K562 (cell line): ENCODE measurements at regions not wholly inside any gene's neighbourhood (a gene's known extent, or its start where the extent isn't known, plus 50 kb on each side); places are given as distances from the start of the nearest gene placed in this dataset.

Experiments used
- ATAC-seq: fragments of 200-7000 bp; cut with Tn5 transposase; 3 replicates; pipeline ENCODE4 v1.9.1; 2020; ENCODE audit warnings: moderate library complexity
- BruUV-seq: library from RNA; stranded (reverse); fragments of 400-500 nt; replicated peaks from 2 replicates; lab custom pipeline; 2021; lab: Mats Ljungman, UMichigan
- CTCF ChIA-PET: fragments of 300-600 bp; formaldehyde crosslinking; extraction: SDS; loops from one replicate; lab custom pipeline; 2021; ENCODE audit warnings: low intra/inter-chr PET ratio; lab: Yijun Ruan, JAX
- POLR2A ChIA-PET: fragments of 300-600, 350-650 bp; sonication (Branson Sonifier 250); formaldehyde crosslinking; extraction: SDS; loops from one replicate; lab custom pipeline; 2021; ENCODE audit warnings: antibody characterized with exemption, inconsistent platforms; lab: Yijun Ruan, JAX
- DNase-seq, 4 experiments: peaks; one replicate each; pipeline versions ENCODE4 v3.0.0 to v3.0.0-alpha.2; 2011 to 2018; ENCODE audit warnings: low spot score in 3 of 4, mixed read lengths in 3 of 4; ENCODE audit errors: extremely low read depth in 1 of 4
- FAIRE-seq: peaks from 2 replicates; lab custom pipeline; 2011; peaks lifted over from hg19 to GRCh38; lab: Jason Lieb, UNC
- H2AFZ ChIP-seq: 2 replicates; pipeline ENCODE4 v1.6.0; 2011; ENCODE audit warnings: low read depth, low read length, control low read depth, inconsistent platforms
- H3K27ac ChIP-seq: fragments of 200-600 bp; 3 replicates; pipeline ENCODE4 v1.8.0; 2011; ENCODE audit warnings: low read depth, mild to moderate bottlenecking, control low read depth, inconsistent platforms, low read length, moderate library complexity, mixed read lengths; ENCODE audit errors: extremely low read depth
- H3K27me3 ChIP-seq, 2 experiments: fragments of 300-600 bp in 1 of 2; 2 replicates in 1 of 2; 3 replicates in 1 of 2; pipeline versions ENCODE4 v1.6.0 to v1.8.0; 2011; ENCODE audit warnings: inconsistent platforms in 2 of 2, low read length in 2 of 2, mild to moderate bottlenecking in 1 of 2, mixed read lengths in 1 of 2, moderate library complexity in 1 of 2; ENCODE audit not compliant: control insufficient read depth in 2 of 2, insufficient read depth in 2 of 2
- H3K36me3 ChIP-seq: fragments of 300-600 bp; 3 replicates; pipeline ENCODE4 v1.8.0; 2011; ENCODE audit warnings: mild to moderate bottlenecking, low read length, inconsistent platforms; ENCODE audit not compliant: control insufficient read depth, insufficient read depth
- H3K4me1 ChIP-seq, 2 experiments: fragments of 200-600 bp in 1 of 2; replicated peaks in 1 of 2; 2 replicates in 1 of 2; 3 replicates in 1 of 2; pipeline versions ENCODE4 v1.5.1 to v1.8.0; 2011; ENCODE audit warnings: inconsistent platforms in 2 of 2, low read length in 2 of 2, mild to moderate bottlenecking in 1 of 2, mixed read lengths in 1 of 2, moderate library complexity in 1 of 2; ENCODE audit not compliant: control insufficient read depth in 2 of 2, insufficient read depth in 2 of 2
- H3K4me2 ChIP-seq: 2 replicates; pipeline ENCODE4 v1.6.1; 2011; ENCODE audit warnings: low read length, control low read depth, inconsistent platforms, mixed read lengths; ENCODE audit not compliant: insufficient read depth
- H3K4me3 ChIP-seq: fragments of 200-600 bp; sonication (generic), shearing (Covaris generic); 2 replicates; pipeline ENCODE4 v1.5.1; 2016; ENCODE audit warnings: control low read depth, inconsistent platforms
- H3K79me2 ChIP-seq: fragments of 200-600 bp; 3 replicates; pipeline ENCODE4 v1.8.0; 2011; ENCODE audit warnings: low read length, inconsistent platforms; ENCODE audit not compliant: control insufficient read depth, insufficient read depth
- H3K9ac ChIP-seq, 2 experiments: 2 replicates each; pipeline versions ENCODE4 v1.6.0 to v1.6.1; 2011; ENCODE audit warnings: low read depth in 2 of 2, low read length in 2 of 2, control low read depth in 1 of 2, inconsistent platforms in 1 of 2, mild to moderate bottlenecking in 1 of 2, mixed read lengths in 1 of 2; ENCODE audit not compliant: insufficient read depth in 1 of 2
- H3K9me1 ChIP-seq: one replicate; pipeline ENCODE4 v1.6.0; 2011; ENCODE audit warnings: inconsistent platforms, mild to moderate bottlenecking, low read length, moderate library complexity; ENCODE audit not compliant: control insufficient read depth, insufficient read depth
- H3K9me3 ChIP-seq: replicated peaks from 2 replicates; pipeline ENCODE4 v1.5.1; 2011; ENCODE audit warnings: low read depth, low read length, inconsistent platforms; ENCODE audit not compliant: control insufficient read depth, insufficient read depth
- H4K20me1 ChIP-seq: replicated peaks from 2 replicates; pipeline ENCODE4 v1.6.1; 2011; ENCODE audit warnings: low read length, inconsistent platforms, mixed read lengths; ENCODE audit not compliant: control insufficient read depth, insufficient read depth
- ARID1B ChIP-seq: fragments of 450-650 bp; IDR thresholded peaks from 2 replicates; pipeline ENCODE4 v1.6.1; 2016; ENCODE audit warnings: antibody characterized with exemption, mild to moderate bottlenecking, inconsistent platforms
- BCL6 ChIP-seq: fragments of 250-450 bp; sonication (Bioruptor Pico); IDR thresholded peaks from 2 replicates; pipeline ENCODE4 v1.4.0; 2020
- CBX3 ChIP-seq, 2 experiments: IDR thresholded peaks; 1 replicate in 1 of 2; 2 replicates in 1 of 2; pipeline ENCODE4 v1.6.1; 2012; ENCODE audit warnings: inconsistent platforms in 2 of 2, low read length in 2 of 2, borderline replicate concordance in 1 of 2, control low read depth in 1 of 2
- KAT2B ChIP-seq: IDR thresholded peaks from one replicate; pipeline ENCODE4 v1.6.1; 2012; ENCODE audit warnings: low read depth, mild to moderate bottlenecking, control low read depth, inconsistent platforms, low read length, moderate library complexity
- L3MBTL2 ChIP-seq: fragments of 450-650 bp; IDR thresholded peaks from 2 replicates; pipeline ENCODE4 v1.6.1; 2016; ENCODE audit warnings: mild to moderate bottlenecking, moderate library complexity
- MECOM ChIP-seq: fragments of 250-450 bp; sonication (Bioruptor Pico); IDR thresholded peaks from 2 replicates; pipeline ENCODE4 v1.8.0; 2022; ENCODE audit warnings: inconsistent platforms
- MTA1 ChIP-seq: fragments of 450-650 bp; IDR thresholded peaks from 2 replicates; pipeline ENCODE4 v1.6.1; 2017; ENCODE audit warnings: borderline replicate concordance
- NFE2L1 ChIP-seq: fragments of 450-650 bp; IDR thresholded peaks from 2 replicates; pipeline ENCODE4 v1.6.1; 2016; ENCODE audit warnings: missing genetic modification characterization, low read depth, mild to moderate bottlenecking, missing compliant biosample characterization, moderate library complexity, borderline replicate concordance
- TRIM28 ChIP-seq: fragments of 450-650 bp; IDR thresholded peaks from 2 replicates; pipeline ENCODE4 v1.6.1; 2017
- ZNF707 ChIP-seq: fragments of 250-450 bp; sonication (Bioruptor Pico); conservative IDR thresholded peaks from 2 replicates; pipeline ENCODE4 v1.8.0; 2022; ENCODE audit warnings: inconsistent platforms, mild to moderate bottlenecking, moderate library complexity
- ZNF75A ChIP-seq: fragments of 450-650 bp; formaldehyde crosslinking; IDR thresholded peaks from 2 replicates; pipeline ENCODE4 v1.4.0; 2020; ENCODE audit warnings: mild to moderate bottlenecking
- ZNF830 ChIP-seq: fragments of 250-450 bp; sonication (Bioruptor Pico); IDR thresholded peaks from 2 replicates; pipeline ENCODE4 v1.5.0; 2021; ENCODE audit warnings: mild to moderate bottlenecking
- ZZZ3 ChIP-seq: fragments of 450-650 bp; IDR thresholded peaks from 2 replicates; pipeline ENCODE4 v1.6.1; 2016; ENCODE audit warnings: antibody characterized with exemption, mild to moderate bottlenecking, moderate library complexity
- WGBS: fragments of 100-300 bp; shearing (Covaris generic); methylation state at CpG from one replicate; pipeline ENCODE4 v1.1.6; 2016; ENCODE audit warnings: low coverage, mixed read lengths; ENCODE audit not compliant: insufficient coverage; ENCODE audit errors: missing lambda C conversion rate; 5-methylcytosine and 5-hydroxymethylcytosine counted together
- in situ Hi-C: fragments of 300-500 bp; cut with MboI; formaldehyde crosslinking; loops from 4 replicates; pipeline ENCODE4 v1.15.0; 2018; ENCODE audit warnings: inconsistent platforms, mixed read lengths
- intact Hi-C: fragments of 100-400 bp; cut with micrococcal nuclease; formaldehyde crosslinking; loops from 2 replicates; pipeline ENCODE4 v1.14.2; 2022
- TF ChIP-seq, protein P1 (sequence below): sonication (generic); formaldehyde crosslinking; IDR thresholded peaks from 2 replicates; pipeline ENCODE4 v1.4.0; 2020; ENCODE audit warnings: mild to moderate bottlenecking, missing genetic modification reagents
- TF ChIP-seq, protein P2 (sequence below): fragments of 150-350 bp; IDR thresholded peaks from 2 replicates; pipeline ENCODE4 v1.6.1; 2014; ENCODE audit warnings: low read depth, mild to moderate bottlenecking, low read length, borderline replicate concordance
- TF ChIP-seq, protein P3 (sequence below): fragments of 450-650 bp; IDR thresholded peaks from 2 replicates; pipeline ENCODE4 v1.7.1; 2018; ENCODE audit warnings: mild to moderate bottlenecking, low read depth; ENCODE audit not compliant: partially characterized antibody

DNA sequence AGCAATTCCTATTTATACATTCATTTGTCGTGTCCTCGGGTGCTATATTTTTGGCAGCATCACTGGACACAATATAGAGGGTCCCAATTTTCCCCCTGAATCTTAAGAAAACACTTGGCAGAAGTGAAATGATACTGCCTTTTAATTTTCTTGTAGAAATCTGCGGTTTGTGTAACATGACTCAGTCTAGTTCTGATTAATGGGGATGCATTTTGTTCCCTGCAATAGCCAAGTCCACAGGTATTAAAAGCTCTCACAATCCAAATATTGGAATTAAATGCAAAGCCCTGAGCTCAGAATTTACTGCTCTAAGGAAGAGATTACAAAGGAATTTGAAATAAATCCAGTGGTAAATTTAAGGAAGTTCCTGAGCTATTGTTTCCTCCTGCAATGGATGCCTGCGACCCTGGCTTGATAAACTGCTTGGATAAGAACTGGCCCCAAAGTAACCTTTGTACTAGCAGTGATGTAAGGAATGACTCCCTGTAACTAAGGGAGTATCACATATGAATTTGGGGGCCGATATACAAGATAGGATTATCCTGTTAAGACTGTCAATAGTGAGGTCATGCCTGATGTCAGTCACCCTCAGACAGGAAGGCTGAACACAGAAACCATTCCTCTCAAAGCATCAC, 349.7 kb upstream of the C1orf87 start:
- no peaks in the 10 kb centered on the region for H3K9me1 ChIP-seq
- no peaks in the 10 kb centered on the region for H3K27me3 ChIP-seq
- POLR2A ChIA-PET, result interaction anchor here (1.0 kb wide), 1 partner anchor 12 kb away, joined by 3 read pairs; no protein-coding TSS in a partner anchor
- no peak overlapping the region for H3K9ac ChIP-seq
- FAIRE-seq, result no peak
- no peaks in the 10 kb centered on the region for H3K4me1 ChIP-seq
- no peak overlapping the region for H3K4me3 ChIP-seq
- CTCF ChIA-PET, result no interaction called here
- 0% methylated on average over 5 of the region's 5 CpGs for WGBS
- BruUV-seq, result no TSS peak
- no peaks in the 10 kb centered on the region for H3K36me3 ChIP-seq
- in situ Hi-C loops, result no loop called here
- no peaks in the 10 kb centered on the region for H3K79me2 ChIP-seq
- no peak overlapping the region for H2AFZ ChIP-seq
- no peaks in the 10 kb centered on the region for H4K20me1 ChIP-seq
- no peak for ATAC-seq
- no peak overlapping the region for H3K4me2 ChIP-seq
- H3K9me3 ChIP-seq, result no peaks in the 10 kb centered on the region; the same call in 1 of the 2 replicates
- DNase-seq, result no peak
- intact Hi-C loops, result no loop called here
- no peak overlapping the region for H3K27ac ChIP-seq
- TF ChIP-seq KAT2B (no peak), NFE2L1 (no peak), ZZZ3 (no peak), BCL6 (CRISPR knock-in tag) (no peak), L3MBTL2 (no peak), ZNF707 (CRISPR knock-in tag) (no peak), MECOM (CRISPR knock-in tag) (no peak), MTA1 (no peak), ARID1B (no peak), ZNF75A (CRISPR knock-in tag) (no peak), TRIM28 (no peak), ZNF830 (CRISPR knock-in tag) (no peak), CBX3 (IDR thresholded peaks at IDR 0.05; ENCODE audit: borderline replicate concordance in 1 of 2, low read length in 2 of 2) (no peak)
- TF ChIP-seq, protein P1, sequence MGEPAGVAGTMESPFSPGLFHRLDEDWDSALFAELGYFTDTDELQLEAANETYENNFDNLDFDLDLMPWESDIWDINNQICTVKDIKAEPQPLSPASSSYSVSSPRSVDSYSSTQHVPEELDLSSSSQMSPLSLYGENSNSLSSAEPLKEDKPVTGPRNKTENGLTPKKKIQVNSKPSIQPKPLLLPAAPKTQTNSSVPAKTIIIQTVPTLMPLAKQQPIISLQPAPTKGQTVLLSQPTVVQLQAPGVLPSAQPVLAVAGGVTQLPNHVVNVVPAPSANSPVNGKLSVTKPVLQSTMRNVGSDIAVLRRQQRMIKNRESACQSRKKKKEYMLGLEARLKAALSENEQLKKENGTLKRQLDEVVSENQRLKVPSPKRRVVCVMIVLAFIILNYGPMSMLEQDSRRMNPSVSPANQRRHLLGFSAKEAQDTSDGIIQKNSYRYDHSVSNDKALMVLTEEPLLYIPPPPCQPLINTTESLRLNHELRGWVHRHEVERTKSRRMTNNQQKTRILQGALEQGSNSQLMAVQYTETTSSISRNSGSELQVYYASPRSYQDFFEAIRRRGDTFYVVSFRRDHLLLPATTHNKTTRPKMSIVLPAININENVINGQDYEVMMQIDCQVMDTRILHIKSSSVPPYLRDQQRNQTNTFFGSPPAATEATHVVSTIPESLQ, result no peak
- TF ChIP-seq, protein P2, sequence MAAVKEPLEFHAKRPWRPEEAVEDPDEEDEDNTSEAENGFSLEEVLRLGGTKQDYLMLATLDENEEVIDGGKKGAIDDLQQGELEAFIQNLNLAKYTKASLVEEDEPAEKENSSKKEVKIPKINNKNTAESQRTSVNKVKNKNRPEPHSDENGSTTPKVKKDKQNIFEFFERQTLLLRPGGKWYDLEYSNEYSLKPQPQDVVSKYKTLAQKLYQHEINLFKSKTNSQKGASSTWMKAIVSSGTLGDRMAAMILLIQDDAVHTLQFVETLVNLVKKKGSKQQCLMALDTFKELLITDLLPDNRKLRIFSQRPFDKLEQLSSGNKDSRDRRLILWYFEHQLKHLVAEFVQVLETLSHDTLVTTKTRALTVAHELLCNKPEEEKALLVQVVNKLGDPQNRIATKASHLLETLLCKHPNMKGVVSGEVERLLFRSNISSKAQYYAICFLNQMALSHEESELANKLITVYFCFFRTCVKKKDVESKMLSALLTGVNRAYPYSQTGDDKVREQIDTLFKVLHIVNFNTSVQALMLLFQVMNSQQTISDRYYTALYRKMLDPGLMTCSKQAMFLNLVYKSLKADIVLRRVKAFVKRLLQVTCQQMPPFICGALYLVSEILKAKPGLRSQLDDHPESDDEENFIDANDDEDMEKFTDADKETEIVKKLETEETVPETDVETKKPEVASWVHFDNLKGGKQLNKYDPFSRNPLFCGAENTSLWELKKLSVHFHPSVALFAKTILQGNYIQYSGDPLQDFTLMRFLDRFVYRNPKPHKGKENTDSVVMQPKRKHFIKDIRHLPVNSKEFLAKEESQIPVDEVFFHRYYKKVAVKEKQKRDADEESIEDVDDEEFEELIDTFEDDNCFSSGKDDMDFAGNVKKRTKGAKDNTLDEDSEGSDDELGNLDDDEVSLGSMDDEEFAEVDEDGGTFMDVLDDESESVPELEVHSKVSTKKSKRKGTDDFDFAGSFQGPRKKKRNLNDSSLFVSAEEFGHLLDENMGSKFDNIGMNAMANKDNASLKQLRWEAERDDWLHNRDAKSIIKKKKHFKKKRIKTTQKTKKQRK, result no peak
- TF ChIP-seq, protein P3, sequence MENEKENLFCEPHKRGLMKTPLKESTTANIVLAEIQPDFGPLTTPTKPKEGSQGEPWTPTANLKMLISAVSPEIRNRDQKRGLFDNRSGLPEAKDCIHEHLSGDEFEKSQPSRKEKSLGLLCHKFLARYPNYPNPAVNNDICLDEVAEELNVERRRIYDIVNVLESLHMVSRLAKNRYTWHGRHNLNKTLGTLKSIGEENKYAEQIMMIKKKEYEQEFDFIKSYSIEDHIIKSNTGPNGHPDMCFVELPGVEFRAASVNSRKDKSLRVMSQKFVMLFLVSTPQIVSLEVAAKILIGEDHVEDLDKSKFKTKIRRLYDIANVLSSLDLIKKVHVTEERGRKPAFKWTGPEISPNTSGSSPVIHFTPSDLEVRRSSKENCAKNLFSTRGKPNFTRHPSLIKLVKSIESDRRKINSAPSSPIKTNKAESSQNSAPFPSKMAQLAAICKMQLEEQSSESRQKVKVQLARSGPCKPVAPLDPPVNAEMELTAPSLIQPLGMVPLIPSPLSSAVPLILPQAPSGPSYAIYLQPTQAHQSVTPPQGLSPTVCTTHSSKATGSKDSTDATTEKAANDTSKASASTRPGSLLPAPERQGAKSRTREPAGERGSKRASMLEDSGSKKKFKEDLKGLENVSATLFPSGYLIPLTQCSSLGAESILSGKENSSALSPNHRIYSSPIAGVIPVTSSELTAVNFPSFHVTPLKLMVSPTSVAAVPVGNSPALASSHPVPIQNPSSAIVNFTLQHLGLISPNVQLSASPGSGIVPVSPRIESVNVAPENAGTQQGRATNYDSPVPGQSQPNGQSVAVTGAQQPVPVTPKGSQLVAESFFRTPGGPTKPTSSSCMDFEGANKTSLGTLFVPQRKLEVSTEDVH, result no peak
